ENCODE measurements at regions not wholly inside any gene's neighbourhood (a gene's known extent, or its start where the extent isn't known, plus 50 kb on each side); places are given as distances from the start of the nearest gene placed in this dataset.

DNA sequence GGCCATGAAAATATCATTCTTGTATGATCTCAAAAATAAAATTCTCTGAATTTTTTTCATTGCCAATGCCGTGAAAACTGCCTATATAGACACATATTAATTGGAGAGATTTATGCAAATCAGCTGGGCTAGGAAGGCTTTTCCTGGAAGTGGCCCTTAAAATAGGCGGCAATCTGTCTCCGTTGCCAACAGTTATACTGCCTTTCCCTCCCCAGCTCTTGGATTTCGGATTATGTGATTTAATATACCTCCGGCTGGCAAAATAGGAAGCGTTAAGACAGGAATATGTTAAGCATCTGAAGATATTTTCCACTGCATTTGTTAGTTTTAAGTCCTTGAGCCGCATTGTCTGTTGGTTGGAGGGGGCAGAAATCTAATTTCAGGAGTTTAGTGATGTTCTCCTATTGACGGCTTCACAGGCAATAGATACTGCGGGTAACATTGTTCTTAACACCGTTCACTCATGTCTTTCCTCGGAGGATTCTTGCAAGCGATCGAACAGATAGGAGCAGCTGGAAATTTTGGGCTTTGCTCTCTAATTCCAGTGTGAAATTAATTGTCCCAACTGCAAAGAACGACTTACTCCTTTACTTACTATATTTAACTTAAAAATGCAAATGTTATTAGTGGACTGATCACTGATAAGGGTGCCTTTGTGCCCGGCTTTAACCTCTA, 113.3 kb downstream of the LINC00237 start:
- DNase-seq: no peak

GRCh38 chr20:20992277-20992676, 113.9 kb downstream of the LINC00237 start:
- DNase-seq: no peak

- no peak for DNase-seq
Measured at GRCh38 chr20:20989081-20989480, 117.1 kb downstream of the LINC00237 start.

- DNase-seq: no peak
Measured at GRCh38 chr20:20979934-20980333, 126.2 kb downstream of the LINC00237 start.

- no peak for DNase-seq
Measured at GRCh38 chr20:20977786-20978185, 128.4 kb downstream of the LINC00237 start.

DNA sequence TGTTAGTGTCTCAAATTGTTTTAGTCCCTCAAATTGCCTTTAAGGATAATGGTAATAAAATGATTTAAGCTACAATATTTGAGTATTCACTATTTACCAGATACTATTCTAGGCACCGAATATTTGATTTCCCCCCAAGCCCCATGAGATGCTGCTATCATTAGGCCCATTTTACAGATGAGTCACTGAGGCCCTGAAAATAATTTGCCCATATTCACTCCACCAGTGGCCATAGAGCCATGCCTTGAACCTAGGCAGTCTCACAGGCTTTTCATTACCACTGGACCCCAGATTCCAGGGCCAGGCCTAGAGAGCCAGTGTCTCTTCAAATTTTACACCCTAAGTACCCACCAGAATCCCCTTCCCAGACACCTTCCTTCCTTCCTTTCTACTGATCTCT, 133.7 kb downstream of the LINC00237 start:
- DNase-seq: no peak

DNA sequence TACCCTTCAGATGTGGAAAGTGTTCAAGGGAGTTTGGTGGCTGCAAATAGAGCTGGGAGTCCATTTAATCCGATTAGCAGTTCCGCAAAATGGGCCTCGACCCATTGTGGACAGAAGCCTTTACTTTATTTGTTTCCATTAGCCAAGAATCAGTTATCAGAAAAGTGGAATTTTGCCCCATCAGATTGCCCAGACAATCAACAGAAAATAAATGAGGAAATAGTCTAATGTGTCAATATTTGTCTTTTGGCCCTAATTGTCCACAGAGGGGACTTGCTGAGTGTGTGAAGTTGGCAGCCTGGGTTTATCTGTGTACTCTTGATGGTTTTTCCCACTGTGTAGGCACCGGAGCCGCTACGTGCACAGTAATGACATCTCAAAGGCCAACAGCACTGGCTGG, 134.3 kb downstream of the LINC00237 start:
- no peak for DNase-seq

GRCh38 chr20:20970841-20971240, 135.3 kb downstream of the LINC00237 start:
- DNase-seq: no peak

- no peak for DNase-seq
Measured at GRCh38 chr20:20969701-20970280, 136.4 kb downstream of the LINC00237 start.

GRCh38 chr20:20967564-20968184, 138.5 kb downstream of the LINC00237 start:
- DNase-seq: no peak

DNA sequence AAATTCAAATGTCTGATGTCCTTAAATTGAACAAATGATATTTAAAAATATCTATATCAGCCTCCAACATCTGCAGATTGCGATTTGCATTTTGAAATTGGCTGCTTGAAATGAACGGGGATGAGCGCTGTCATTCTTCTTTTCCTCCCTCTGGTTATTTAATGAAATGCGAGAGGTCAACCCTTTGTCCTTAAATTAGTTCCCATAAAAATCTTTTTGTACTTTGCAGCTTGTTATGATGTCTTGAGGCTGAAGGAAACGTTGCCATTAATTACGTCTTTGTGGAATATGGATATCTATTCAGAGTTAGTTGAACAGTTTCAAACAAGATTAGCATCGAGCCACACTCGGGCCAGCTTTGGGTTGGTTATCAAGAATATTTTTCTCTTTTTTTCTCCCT, 140.0 kb downstream of the LINC00237 start:
- no peak for DNase-seq

- no peak for DNase-seq
Measured at GRCh38 chr20:20959031-20959755, 147.0 kb downstream of the LINC00237 start.

- no peak for DNase-seq
Measured at GRCh38 chr20:20956513-20956931, 149.6 kb downstream of the LINC00237 start.

GRCh38 chr20:20955892-20956291, 150.3 kb downstream of the LINC00237 start:
- no peak for DNase-seq

DNA sequence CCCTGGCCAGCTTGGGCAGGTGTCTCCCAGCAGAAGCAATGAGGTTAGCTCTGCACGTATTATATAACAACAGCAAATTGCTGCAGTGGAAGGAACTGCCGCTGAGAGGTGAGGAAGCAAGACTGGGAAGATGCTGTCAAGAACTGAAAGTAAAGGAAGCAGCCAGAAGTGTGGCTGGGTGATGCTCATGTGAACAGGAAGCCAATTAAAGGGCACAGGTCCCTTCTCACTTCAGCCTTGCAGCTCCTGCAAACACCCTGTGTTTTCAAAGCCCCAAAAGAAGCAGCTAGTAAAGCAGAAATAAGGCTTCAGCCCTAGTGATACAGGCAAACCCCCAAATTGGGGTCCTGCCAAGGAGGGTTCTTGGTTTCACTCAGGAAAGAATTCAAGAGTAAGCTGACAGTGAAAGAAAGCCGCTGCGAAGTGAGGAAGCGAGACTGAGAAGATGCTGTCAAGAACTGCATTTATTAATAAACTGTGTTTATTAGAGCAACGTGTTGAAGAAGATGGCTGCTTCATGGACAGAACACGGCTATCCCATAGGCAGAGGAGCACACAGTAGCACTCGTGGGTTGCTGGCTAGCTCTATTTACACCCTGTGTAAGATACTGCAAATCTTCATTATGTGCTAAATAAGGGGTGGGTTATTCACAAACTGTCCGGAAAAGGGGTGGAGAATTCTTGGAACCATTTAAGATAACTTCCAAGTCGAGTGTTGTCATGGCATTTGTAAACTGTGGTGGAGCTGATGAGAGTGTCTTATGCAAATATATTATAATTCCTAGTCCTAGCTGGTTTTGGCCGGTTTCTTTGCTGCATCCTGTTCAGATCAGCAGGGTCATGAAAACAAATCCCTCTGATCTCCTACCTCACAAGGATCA, 152.2 kb downstream of the LINC00237 start:
- no peak for DNase-seq

DNA sequence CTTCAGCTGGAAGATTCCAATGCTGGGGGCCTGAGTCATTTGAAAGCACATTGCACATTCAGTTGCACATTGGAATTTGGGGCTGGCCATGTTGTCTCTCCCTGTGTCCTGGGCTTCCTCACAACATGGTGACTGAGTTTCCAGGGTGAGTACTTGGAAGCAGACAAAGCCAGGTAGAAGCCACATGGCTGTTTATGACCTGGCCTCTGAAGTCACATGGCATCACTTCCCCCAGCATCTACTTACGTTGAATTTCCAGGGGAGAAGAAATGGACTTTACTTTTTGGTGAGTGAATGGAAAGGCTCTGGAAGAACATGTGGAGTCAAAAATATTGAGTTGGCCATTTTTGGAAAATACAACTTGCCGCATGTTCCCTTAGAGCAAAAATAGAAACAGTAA, 155.5 kb downstream of the LINC00237 start:
- DNase-seq: no peak

- no peak for DNase-seq
Measured at GRCh38 chr20:20946122-20946759, 159.9 kb downstream of the LINC00237 start.

- DNase-seq: no peak
Measured at GRCh38 chr20:20941468-20941889, 164.7 kb downstream of the LINC00237 start.

GRCh38 chr20:20939006-20939405, 167.2 kb downstream of the LINC00237 start:
- no peak for DNase-seq

DNA sequence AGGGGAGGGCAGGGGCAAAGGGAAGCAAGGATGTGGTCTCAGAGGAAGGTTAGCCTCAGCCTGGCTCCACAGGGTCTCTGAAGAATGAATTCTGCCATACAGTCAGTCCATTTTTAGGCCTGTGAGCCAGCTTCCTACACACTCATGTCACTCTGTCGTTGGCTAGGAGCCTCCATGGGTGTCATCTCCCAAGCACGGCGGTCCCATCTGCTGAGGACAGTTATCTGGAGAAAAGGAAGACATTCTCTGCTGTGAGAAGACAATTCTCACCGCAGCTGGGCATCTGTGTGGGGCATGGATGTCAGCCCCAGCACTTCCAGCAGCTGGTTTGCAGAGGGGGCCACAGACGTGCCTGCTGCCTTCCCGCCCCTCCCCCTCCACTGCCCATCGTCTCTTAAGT, 167.6 kb downstream of the LINC00237 start:
- no peak for DNase-seq

- no peak for DNase-seq
Measured at GRCh38 chr20:20938131-20938530, 168.0 kb downstream of the LINC00237 start.
